Uterus (tissue), 3 donors: ENCODE measurements at regions not wholly inside any gene's neighbourhood (a gene's known extent, or its start where the extent isn't known, plus 50 kb on each side); places are given as distances from the start of the nearest gene placed in this dataset.

Source experiments
- DNase-seq, 2 donors: peaks; one replicate each; pipeline ENCODE4 v3.0.0-alpha.2; 2019 to 2020
- H3K27ac ChIP-seq, 2 donors: fragments of 200-600 bp; sonication (generic); 1 replicate in 1 of 2; 2 replicates in 1 of 2; pipeline ENCODE4 v1.5.1; 2016 to 2018
- H3K27me3 ChIP-seq, 2 donors: fragments of 200-600 bp; sonication (generic); one replicate each; pipeline ENCODE4 v1.5.1; 2018 to 2019; ENCODE audit warnings: control low read depth in 1 of 2
- H3K36me3 ChIP-seq, 2 donors: fragments of 200-600 bp; sonication (generic); one replicate each; pipeline ENCODE4 v1.5.1; 2019; ENCODE audit warnings: control low read depth in 1 of 2
- H3K4me1 ChIP-seq, 2 donors: fragments of 200-600 bp; sonication (generic); one replicate each; pipeline ENCODE4 v1.5.1; 2018 to 2019; ENCODE audit warnings: control low read depth in 1 of 2
- H3K4me3 ChIP-seq, 2 donors: fragments of 200-600 bp; sonication (generic); 1 replicate in 1 of 2; 2 replicates in 1 of 2; pipeline ENCODE4 v1.5.1; 2018 to 2019; ENCODE audit warnings: mild to moderate bottlenecking in 1 of 2
- H3K9me3 ChIP-seq, 2 donors: fragments of 200-600 bp; sonication (generic); one replicate each; pipeline ENCODE4 v1.5.1; 2019; ENCODE audit warnings: control low read depth in 1 of 2
- CTCF ChIP-seq, 4 experiments: fragments of 200-600 bp in 2 of 4; fragments of 450-650 bp in 2 of 4; sonication (generic) in 2 of 4; IDR thresholded peaks; one replicate each; pipeline ENCODE4 v1.5.1; 2016 to 2019; ENCODE audit warnings: antibody characterized with exemption in 4 of 4, mild to moderate bottlenecking in 2 of 4, moderate library complexity in 1 of 4
- POLR2A ChIP-seq, 2 donors: fragments of 450-650 bp; IDR thresholded peaks; one replicate each; pipeline ENCODE4 v1.6.1; 2016; ENCODE audit warnings: antibody characterized with exemption in 2 of 2, mild to moderate bottlenecking in 1 of 2, moderate library complexity in 1 of 2
- intact Hi-C: fragments of 100-400 bp; cut with DNase I; formaldehyde crosslinking; loops from one replicate; pipeline ENCODE4 v1.15.1; 2023; ENCODE audit warnings: low total_unique reads
- donor health status: DM: yes; HTN: yes; CAD: no.

DNA sequence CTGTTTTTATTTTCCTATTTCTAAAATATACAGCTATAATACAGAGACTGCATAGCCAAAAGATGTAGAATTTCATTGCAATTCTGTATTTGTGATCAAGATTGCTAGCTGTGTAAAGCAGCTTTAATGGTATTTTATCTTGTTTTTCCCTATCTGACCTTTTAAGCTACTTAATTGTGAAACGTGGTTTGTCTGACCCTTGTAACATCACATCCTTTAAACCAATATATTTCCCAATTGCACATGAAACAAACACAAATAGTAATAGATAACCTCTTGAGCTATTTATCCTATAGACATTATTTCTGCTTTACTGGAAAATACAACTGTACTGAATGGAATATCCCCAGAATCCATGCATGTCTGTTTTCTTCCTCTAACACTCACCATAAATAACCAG lies 112.2 kb upstream of the PLPPR4 start:
- Histone ChIP-seq H3K9me3 (no peaks in the 10 kb centered on the region), H3K4me3 (no peak overlapping the region), H3K4me1 (no peaks in the 10 kb centered on the region), H3K36me3 (no peaks in the 10 kb centered on the region), H3K27me3 (no peaks in the 10 kb centered on the region), H3K27ac (no peak overlapping the region)
- intact Hi-C loops: no loop called here
- DNase-seq: no peak
- TF ChIP-seq CTCF (IDR thresholded peaks at IDR 0.05) (no peak), POLR2A (IDR thresholded peaks at IDR 0.05) (no peak)

- Histone ChIP-seq H3K4me1 (no peaks in the 10 kb centered on the region), H3K27me3 (no peaks in the 10 kb centered on the region), H3K36me3 (no peaks in the 10 kb centered on the region), H3K27ac (no peak overlapping the region), H3K9me3 (no peaks in the 10 kb centered on the region), H3K4me3 (no peak overlapping the region)
- no peak for DNase-seq
- intact Hi-C loops: no loop called here
- TF ChIP-seq POLR2A (IDR thresholded peaks at IDR 0.05) (no peak), CTCF (IDR thresholded peaks at IDR 0.05) (no peak)
These were observed 100.6 kb upstream of the PLPPR4 start for GRCh38 chr1:99163671-99164070.

GRCh38 chr1:99170516-99170915 lies 93.8 kb upstream of the PLPPR4 start:
- TF ChIP-seq CTCF (IDR thresholded peaks at IDR 0.05) (no peak), POLR2A (IDR thresholded peaks at IDR 0.05) (no peak)
- intact Hi-C loops: no loop called here
- Histone ChIP-seq H3K27me3 (no peaks in the 10 kb centered on the region), H3K27ac (no peak overlapping the region), H3K36me3 (no peaks in the 10 kb centered on the region), H3K4me1 (no peaks in the 10 kb centered on the region), H3K9me3 (no peaks in the 10 kb centered on the region), H3K4me3 (no peak overlapping the region)
- DNase-seq: no peak

GRCh38 chr1:99171184-99171813 lies 93.0 kb upstream of the PLPPR4 start:
- intact Hi-C loops: no loop called here
- no peak for DNase-seq
- TF ChIP-seq CTCF (IDR thresholded peaks at IDR 0.05) (no peak), POLR2A (IDR thresholded peaks at IDR 0.05) (no peak)

GRCh38 chr1:99173282-99173681 lies 91.0 kb upstream of the PLPPR4 start:
- H3K4me3 ChIP-seq: no peak overlapping the region
- TF ChIP-seq POLR2A (IDR thresholded peaks at IDR 0.05) (no peak), CTCF (IDR thresholded peaks at IDR 0.05) (no peak)
- no peaks in the 10 kb centered on the region for H3K9me3 ChIP-seq
- no peaks in the 10 kb centered on the region for H3K27me3 ChIP-seq
- DNase-seq: no peak
- no peak overlapping the region for H3K27ac ChIP-seq
- no peaks in the 10 kb centered on the region for H3K4me1 ChIP-seq
- H3K36me3 ChIP-seq: no peaks in the 10 kb centered on the region
- intact Hi-C loops: no loop called here

More at GRCh38 chr1:99171184-99171813, 93.0 kb upstream of the PLPPR4 start:
- H3K9me3 ChIP-seq: no peaks in the 10 kb centered on the region
- H3K36me3 ChIP-seq: no peaks in the 10 kb centered on the region
- H3K4me1 ChIP-seq: no peaks in the 10 kb centered on the region
- H3K4me3 ChIP-seq: no peak overlapping the region
- H3K27ac ChIP-seq: no peak overlapping the region
- H3K27me3 ChIP-seq: no peaks in the 10 kb centered on the region
